GM18873 (cell line): ENCODE measurements at regions not wholly inside any gene's neighbourhood (a gene's known extent, or its start where the extent isn't known, plus 50 kb on each side); places are given as distances from the start of the nearest gene placed in this dataset.

Experiments used
- ATAC-seq: cut with Tn5 transposase; IDR thresholded peaks from one replicate; pipeline ENCODE4 v1.9.1; 2021; ENCODE audit warnings: mild to moderate bottlenecking, moderate library complexity, moderate number of reproducible peaks; ENCODE audit not compliant: unreplicated experiment, low FRiP score

- ATAC-seq: no peak
Observed at GRCh38 chr11:119479685-119480275, 56.8 kb upstream of the THY1 start.

GRCh38 chr11:119478711-119479285 is 55.8 kb upstream of the THY1 start:
- ATAC-seq: no peak

- no peak for ATAC-seq
Observed at GRCh38 chr11:119476666-119477331, 53.8 kb upstream of the THY1 start.

GRCh38 chr11:119476038-119476437 is 53.1 kb upstream of the THY1 start:
- ATAC-seq: no peak

GRCh38 chr11:119474682-119475596 is 52.0 kb upstream of the THY1 start:
- no peak for ATAC-seq

GRCh38 chr11:119473901-119474681 is 51.1 kb upstream of the THY1 start:
- ATAC-seq: no peak

- ATAC-seq: no peak
Observed at GRCh38 chr11:119473226-119473625, 50.3 kb upstream of the THY1 start.

- no peak for ATAC-seq
Observed at GRCh38 chr11:119472856-119473222, 49.9 kb upstream of the THY1 start.
